ENCODE measurements at regions not wholly inside any gene's neighbourhood (a gene's known extent, or its start where the extent isn't known, plus 50 kb on each side); places are given as distances from the start of the nearest gene placed in this dataset.
"Not testable (repeated sequence)": the region's sequence is repeated elsewhere in the genome, so short reads cannot be mapped to it uniquely, and the experiment has no call there.

GRCh38 chr3:31102196-31102879, 207.9 kb upstream of the GADL1 start:
- DNase-seq, result no peak

- DNase-seq, result no peak
Measured at GRCh38 chr3:31103181-31103580, 208.7 kb upstream of the GADL1 start.

- no peak for DNase-seq
Measured at GRCh38 chr3:31103623-31104180, 209.2 kb upstream of the GADL1 start.

DNA sequence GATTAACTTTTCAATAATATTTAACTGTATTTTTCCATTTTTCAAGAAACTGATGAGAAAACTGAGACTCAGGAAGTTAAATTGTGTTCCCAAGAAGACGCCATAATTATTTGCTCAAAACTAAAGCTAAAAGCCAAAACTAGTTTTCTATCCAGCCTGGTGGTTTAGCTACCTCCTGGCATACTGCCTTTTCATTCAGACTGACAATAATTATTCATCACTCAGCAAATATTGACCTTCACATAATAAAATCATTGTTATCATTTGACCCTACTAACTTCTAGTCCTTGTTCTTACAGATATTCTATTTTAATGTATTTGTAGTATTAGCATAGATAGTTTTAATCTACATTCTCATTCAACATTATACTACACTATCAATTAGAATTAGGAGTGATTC, 210.6 kb upstream of the GADL1 start:
- no peak for DNase-seq

GRCh38 chr3:31105438-31106077, 211.1 kb upstream of the GADL1 start:
- DNase-seq, result no peak

GRCh38 chr3:31106204-31106603, 211.7 kb upstream of the GADL1 start:
- DNase-seq, result no peak

DNA sequence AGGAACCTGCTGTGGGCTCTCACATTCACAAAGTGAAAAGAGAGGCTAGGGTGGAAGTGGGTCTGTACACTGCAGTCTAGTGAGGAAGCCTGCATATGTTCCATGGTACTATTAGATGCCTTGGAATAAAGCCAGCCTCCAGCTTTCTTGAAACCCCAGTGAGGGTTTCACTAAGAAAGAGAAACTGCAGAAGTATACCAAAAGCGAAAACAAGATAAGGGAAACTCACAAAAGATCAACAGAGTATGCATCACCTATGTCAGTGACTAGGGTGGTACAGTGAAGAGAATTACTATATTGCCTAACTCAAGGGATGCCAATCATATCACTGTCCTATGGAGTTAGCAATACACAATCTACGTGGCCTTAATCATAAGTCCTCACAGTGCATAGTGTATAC, 212.5 kb upstream of the GADL1 start:
- no peak for DNase-seq

GRCh38 chr3:31114929-31115283, 220.4 kb upstream of the GADL1 start:
- no peak for DNase-seq

GRCh38 chr3:31115531-31115930, 221.1 kb upstream of the GADL1 start:
- not testable (repeated sequence) for DNase-seq

DNA sequence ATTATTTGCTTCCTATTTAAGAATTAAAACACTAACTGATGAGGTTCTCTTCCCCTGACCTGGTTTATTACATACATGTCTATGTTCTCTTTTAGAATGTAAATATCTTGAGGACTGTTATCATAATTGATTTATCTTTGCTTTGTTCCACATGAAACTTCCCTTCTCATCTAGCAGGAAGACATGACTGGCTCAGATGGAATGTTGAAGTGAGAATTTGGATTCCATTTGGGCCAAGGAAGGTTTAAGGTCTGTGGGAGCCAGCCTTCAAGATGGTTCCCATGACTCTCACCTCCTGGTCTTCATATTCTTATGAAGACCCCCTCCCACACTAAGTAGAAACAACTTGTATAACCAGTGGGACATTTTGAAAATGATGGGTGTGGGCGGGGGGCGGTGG, 222.2 kb upstream of the GADL1 start:
- no peak for DNase-seq

DNA sequence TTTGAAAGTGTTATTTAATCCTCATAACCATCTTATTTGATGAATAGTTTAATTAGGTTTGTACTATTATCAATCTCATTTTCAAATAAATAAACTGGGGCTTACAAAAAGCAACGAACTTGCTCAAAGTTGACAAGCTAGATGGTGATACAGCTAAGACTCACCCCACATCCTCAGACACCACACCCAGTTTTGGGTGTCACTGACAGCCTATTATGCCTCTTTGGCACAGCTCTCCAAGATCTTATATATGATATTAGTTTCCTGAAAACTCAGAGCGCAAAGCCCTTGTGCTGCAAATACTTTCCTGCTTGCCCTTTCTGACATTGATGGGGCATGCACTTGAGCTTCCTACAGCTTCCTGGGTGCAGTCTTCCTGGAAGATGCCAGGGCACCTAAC, 223.4 kb upstream of the GADL1 start:
- no peak for DNase-seq

DNA sequence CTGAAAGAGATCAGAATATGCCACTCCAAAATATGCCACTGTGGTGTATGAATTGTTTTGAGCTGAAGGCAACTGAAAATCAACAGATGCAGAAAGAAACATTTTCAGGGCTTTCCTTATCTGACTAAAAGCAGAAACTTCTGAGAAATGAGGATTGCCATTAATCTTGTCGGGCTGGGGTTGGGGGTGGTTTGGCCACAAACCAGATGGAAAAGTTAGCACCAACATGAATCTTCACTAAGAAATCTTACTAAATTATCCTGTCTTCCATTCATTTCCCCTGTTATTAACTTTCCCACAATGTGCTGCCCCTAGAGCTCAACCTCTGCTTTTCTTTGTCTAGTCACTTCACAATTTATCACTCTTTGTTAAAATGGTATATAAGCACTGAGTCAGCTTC, 229.9 kb upstream of the GADL1 start:
- no peak for DNase-seq

GRCh38 chr3:31125413-31126020, 231.1 kb upstream of the GADL1 start:
- no peak for DNase-seq

GRCh38 chr3:31129241-31129640, 234.8 kb upstream of the GADL1 start:
- DNase-seq, result no peak

GRCh38 chr3:31132132-31132769, 237.8 kb upstream of the GADL1 start:
- no peak for DNase-seq

DNA sequence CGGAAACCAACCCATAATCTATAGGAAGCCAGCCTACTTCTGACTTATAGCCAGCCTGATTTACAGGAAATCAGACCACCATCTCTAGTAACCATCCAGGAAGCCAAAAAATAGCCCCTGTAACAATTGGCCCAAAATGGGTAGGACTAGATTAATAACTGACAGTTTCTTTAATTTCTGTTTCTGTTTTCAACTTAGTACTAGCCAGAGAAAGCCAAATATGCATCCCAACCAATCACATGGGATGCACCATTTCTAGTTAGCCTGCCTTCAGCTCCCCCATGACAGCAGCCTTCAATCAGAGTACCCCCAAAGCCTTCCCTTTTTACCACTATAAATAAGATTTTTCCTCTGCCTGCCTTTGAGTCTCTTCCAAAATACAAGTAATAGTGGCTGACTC, 239.1 kb upstream of the GADL1 start:
- no peak for DNase-seq

- no peak for DNase-seq
Measured at GRCh38 chr3:31135546-31135945, 241.1 kb upstream of the GADL1 start.

- no peak for DNase-seq
Measured at GRCh38 chr3:31137718-31138465, 243.4 kb upstream of the GADL1 start.

DNA sequence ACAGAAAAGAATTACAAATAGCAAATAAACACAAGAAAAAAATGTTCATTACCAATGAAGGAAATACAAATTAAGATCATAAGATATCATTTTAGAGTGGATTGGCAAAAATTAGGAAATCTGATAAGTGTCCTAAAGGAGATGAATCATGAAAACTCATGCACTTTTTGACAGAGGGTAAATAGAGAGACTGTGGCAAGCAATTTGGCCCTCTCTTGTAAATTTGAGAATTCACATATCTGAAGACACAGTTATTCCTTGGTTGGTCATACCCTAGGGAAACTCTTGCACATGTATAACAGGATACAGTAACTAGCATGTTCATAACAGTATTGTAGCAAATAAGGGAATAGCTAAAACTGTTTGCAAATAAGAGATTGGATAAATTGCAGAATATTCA, 246.0 kb upstream of the GADL1 start:
- DNase-seq, result no peak

DNA sequence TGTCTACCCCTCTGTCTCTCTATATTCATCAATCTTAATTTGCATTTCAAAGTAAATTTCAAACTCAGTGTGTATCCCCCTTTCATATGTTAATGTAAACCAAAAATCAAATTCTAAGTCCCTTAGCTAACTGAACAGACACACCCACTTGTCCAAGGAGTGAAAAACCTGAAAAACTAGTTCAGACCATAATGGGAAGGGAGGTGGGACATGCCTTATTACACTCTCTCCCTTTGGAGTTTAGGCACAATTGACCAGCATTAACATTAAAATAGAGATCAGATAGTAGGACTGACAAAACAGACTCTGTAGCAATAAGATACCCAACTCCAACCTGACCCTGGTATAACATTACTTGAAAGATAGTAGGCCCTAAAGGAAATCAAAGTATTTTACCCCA, 247.7 kb upstream of the GADL1 start:
- DNase-seq, result no peak

DNA sequence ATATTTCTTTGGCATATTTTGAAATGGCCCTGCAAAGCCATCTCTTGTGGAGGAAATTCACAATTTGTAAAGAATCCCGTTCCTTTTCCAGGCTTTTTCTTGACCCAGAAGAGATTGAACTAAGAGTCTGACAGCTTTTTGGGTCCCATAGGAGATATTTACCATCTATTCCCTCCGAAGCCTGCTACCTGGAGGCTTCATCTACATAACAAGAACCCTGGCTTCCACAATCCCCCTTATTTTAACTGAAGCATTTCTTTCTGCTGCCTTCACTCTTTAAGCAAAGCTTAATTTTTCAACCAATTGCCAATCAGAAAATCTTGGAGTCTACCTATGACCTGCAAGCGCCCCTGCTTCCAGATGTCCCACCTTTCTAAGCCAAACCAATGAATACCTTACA, 248.1 kb upstream of the GADL1 start:
- no peak for DNase-seq

DNA sequence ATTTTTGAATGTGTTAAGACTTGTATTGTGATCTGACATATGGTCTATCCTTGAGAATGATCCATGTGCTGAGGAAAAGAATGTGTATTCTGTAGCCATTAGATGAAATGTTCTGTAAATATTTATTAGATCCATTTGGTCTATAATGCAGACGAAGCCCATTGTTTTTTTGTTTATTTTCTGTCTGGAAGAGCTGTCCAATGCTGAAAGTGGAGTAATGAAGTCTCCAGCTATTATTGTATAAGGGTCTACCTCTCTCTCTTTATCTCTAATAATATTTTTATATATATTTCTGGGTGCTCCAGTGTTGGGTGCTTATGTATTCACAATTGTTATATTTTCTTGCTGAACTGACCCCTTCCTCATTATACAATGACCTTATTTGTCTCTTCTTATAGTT, 250.6 kb upstream of the GADL1 start:
- DNase-seq, result no peak

- DNase-seq, result no peak
Measured at GRCh38 chr3:31147550-31147949, 253.1 kb upstream of the GADL1 start.
